ENCODE measurements at regions not wholly inside any gene's neighbourhood (a gene's known extent, or its start where the extent isn't known, plus 50 kb on each side); places are given as distances from the start of the nearest gene placed in this dataset.

DNA sequence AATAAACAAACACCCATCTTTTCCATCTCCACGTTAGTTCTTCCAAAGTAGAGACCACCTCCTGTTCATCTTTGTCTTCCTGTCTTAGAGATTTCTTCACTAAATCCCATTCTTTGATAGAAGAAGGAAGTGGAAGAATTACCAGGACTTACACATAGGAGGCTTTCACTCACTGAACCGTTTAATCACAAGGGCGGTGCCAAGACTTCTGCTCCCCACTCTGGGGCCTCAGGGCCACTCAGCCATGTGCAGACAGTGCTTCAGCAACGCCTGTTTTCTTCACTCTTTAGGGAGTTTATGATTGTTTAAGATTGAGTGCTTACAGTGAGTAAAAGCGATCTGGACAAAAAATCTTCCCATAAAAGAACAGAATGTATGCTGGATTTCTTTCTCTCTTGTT, 63.9 kb upstream of the SORCS3 start:
- no peak for DNase-seq

DNA sequence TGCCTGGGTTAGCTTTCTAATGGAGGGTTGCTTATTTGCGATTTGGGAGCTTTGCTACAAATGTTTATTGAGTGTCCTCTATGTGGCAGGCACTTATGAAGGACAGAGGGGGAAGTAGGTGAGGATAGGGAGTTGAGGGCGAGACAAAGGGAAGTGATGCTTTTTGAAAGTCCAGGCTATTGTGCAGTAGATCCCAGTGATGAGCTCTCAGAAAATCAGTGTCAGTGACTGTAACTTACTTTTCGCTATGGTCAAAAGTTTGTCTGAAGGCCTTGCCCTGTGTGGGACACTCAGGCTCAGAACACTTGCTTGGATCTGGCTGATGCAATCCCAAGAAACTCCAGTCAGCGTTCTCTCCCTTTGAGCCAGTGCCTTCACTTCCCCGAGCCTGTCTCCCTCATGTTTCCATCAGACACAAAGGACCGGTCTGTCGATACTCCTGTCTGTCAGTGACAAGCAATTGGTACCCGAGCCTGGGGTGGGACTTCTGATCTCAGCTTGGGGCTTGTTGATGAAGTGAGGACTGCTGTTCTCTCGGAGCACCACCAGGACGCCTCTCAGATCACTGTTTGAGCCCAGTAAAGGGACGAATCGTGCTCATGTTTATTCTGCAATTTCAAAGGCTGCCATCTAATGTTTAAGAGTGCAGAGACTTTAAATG, 63.1 kb upstream of the SORCS3 start:
- DNase-seq, result no peak

DNA sequence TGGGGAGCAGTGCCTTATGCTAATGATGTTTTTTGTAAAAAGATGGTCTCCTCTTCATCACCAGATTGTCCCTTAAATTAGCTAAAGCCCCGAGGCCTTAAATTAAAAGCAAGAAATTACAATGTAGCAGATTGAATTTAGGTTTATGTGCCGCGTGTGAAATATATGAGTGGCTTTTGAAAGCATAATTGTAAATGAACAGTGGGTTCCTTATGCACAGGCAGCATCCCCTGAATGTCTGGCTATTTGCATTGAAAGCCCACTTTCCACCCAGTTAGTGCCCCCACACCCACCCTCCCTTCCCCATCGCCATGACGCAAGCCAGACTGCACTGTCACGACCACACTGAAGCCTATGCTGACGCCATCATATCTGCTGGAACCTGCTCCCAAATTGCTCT, 62.4 kb upstream of the SORCS3 start:
- no peak for DNase-seq

DNA sequence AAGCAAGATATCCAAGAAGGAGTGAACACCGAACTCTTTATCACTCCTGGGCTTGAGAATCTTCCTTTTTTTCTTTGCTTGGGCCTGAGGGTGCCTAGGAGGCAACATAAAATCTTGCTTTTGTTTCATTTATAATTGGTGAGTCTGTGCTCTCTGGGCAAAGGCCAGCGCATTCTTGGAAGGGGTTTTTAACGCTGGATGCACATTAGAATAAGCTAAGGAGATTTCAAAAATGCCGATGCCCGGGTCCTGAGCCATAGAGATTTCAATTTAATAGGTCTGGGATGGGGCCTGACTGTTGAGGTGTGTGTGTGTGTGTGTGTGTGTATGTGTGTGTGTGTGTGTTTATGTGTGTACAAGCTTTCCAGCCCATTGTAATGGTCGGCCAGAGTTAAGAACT, 62.0 kb upstream of the SORCS3 start:
- DNase-seq, result no peak

DNA sequence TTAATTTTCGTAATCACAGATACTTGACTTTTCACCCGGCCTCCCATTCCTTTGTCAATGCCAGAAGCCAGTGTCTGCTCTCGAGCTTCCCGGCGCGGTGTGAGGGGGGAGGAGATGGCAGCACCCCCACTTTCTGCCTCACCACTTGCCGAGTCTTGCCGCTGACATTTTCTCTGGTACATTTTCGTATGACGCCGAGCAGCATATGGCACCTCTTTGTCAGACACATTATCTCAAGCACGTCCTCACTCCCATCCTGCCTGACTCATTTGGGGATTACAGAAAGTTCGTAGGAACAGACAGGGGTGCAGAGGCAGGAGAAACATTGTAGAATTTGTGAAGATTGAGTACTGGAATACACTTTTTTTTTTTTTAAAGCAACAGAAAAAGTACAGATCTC, 60.8 kb upstream of the SORCS3 start:
- no peak for DNase-seq

DNA sequence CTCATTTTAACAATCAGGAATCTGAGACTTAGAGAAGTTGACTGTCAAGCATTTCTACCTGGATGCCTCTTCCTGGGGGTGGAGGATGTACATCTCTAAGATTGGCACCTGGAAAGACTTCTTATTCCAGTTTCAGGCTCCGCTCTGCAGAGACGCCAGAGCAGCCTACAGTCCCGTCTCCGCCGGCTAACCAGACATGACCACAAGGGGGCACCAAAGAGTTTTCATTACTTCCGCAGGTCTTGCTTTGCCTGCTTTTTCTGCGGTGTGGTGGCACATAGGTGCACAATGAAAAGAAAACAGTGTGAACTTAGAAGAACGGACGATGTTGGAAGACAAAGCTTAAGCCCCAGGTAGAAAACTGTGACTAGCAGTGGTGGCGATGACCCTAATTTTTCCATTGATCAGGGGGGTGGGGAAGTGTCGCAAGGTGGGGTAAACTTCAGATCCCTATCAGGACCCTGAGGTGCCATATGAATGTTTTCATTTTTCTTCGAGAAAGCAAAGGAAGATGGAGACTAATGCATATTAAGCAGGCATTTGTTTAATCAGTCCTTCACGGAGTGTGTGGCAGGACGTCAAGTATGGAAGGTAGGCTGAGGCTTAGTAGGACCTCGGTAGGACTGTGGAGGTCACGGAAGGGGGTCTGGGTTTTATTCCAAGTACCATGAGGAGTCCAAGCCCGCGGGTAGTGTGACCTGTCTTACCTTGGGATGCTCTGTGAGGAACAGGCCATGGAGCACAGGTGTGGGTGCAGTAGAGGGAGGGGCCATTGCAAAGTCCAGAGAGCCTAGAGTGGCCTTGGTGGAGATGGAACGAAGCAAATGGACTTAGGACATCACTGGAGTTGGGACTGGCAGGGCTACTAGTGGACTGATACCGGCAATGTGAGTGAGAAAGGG, 60.1 kb upstream of the SORCS3 start:
- DNase-seq, result peak; percentile 3

DNA sequence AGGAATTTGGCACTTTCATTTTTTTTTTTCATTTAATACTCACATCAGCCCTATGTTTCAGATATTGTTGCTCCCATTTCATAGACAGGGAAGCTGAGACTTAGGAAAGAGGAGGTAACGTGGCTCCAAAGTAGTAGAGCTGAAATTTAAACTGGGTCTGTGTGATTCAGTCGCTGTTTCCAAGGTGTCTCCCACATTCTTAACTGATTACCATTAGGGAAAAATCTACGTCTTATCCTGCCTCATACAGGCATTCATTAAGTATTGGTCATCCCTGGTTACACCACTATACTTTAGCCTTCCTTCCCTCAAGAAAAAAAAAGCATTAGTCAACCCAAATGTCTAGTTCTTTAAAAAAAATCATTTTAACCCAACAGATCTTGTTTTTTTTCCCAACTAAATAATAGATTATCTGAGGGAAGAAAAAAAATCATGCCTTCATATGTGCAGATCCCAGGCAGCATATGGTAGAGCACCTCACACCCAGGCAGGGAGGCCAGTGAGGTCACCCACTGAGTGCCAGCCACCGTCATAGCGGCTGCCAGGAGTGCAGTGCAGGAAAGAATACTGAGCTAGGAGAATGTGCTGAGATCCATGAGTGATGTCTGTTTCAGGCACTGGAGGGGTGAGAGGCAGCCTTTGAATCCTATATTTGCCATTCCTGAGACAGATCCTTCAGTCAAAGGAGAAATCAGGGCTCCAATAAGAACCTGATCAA, 59.0 kb upstream of the SORCS3 start:
- no peak for DNase-seq

DNA sequence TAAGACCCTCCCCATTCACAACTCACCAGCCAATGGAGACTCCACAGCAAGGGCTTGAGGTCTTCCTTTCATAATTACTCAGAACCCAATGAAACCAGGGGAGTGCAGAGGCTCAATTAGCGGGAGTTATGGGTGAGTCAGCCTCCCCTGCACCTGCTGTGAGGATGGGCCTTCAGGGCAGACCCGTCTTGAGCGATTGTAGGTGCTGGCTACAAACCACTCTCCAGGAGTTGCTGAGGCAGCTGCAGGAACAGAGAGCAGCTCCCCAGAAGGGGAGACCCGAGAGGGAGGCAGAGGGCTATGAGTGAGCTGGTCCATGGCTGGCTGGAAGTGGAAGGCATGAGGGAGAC, 58.5 kb upstream of the SORCS3 start:
- DNase-seq, result no peak

DNA sequence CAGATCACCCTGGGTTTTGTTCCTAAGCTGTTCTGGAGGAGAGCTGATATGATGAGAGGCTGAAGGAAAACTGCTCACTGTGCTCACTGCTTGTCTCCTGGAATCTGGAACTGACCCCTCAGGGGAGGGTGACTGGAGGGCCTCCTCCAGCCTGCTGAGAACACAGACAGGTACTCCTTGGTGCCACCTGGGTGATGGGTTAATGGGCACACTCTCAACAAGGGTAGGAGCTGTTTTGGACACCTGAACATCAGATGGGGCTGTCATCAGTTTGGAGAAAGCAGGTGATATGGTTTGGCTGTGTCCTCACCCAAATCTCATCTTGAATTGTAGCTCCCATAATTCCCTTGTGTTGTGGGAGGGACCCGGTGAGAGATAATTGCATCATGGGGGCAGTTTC, 58.1 kb upstream of the SORCS3 start:
- DNase-seq, result no peak

DNA sequence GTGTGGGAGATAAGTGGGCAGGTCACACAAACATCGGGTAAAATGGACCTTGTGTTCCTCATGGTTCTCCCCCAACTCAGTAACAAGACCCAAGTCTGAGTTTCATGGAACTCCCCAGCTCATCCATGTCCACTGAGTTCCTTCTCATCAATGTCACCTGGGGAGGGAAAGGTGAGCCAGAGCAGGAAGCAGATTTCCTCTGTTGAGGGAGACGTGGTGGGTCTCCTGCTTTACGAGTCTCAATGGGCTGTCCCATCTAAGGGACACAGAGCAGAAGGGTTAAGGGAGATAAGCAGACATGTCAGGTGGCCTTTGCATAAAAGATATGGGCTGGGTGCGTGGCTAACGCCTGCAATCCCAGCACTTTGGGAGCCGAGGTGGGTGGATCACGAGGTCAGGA, 56.5 kb upstream of the SORCS3 start:
- no peak for DNase-seq

DNA sequence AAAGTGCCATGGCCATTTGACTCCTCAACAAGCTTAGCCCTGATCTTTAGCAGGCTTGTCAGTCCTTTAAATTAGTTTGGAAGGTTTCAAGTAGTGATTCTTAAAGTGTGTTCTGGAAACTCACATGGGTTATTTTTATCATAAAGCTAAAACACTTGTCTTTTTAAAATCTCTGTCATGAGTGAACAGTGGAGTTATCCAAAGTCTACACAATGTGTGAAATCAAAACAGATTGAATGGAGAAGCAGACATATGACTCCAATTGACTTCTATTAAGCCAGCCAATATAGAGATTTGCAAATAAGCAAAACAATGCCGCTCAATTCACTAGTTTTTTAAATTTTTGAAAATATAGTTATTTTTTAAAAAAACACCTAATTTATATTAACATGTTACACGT, 53.3 kb upstream of the SORCS3 start:
- DNase-seq, result no peak

DNA sequence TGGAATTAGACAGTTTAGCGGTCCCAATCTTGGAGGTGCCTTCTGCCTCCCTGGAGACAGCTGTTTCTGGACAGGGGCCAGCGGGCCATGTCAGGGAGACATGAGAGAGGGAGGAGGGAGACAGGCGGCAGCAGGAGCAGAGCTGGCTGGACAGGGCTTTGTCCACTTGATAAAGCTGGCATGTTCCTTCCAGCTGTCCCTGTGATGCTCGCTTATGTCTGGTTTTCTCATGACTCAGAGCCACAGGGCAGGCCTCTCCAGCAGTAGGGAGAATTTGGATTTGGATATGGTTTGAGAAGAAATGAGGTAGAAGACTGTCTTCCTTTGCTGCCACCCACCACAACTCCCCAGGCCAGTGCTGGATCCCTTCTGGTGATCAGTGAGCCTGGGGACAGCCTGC, 51.7 kb upstream of the SORCS3 start:
- no peak for DNase-seq

DNA sequence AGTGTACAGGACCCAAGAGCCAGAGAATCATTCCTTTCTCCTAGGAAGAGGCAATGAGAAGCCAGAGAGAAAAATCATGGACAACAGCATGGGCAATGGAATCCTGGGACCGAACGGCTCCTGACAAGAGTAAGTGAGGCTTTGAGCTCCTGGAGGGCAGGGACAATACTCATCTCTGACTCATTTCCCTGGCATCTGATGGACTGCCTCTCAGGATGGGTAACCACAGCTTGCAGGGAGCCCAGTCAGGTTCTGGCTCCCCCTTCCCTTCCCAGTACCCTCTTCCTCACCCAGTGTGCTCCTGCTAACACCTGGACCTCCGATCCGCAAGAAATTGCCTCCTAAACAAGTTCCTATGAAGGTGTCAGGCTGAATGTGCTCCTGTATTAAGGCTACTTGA, 51.2 kb upstream of the SORCS3 start:
- no peak for DNase-seq
